ENCODE measurements at regions not wholly inside any gene's neighbourhood (a gene's known extent, or its start where the extent isn't known, plus 50 kb on each side); places are given as distances from the start of the nearest gene placed in this dataset.
A peak's percentile ranks its signal among the peaks of the same experiment; 100 is the strongest.

- intact Hi-C loops (cut with DNase I; ENCODE audit: low total_unique reads) = no loop called here
- H3K36me3 ChIP-seq = no peaks in the 10 kb centered on the region
- H3K27me3 ChIP-seq = no peaks in the 10 kb centered on the region
- no peaks in the 10 kb centered on the region for H3K9me3 ChIP-seq
- H3K4me1 ChIP-seq = peaks cover 0 to 10% (median 1%) of the 10 kb centered on the region in 4 donors
- no peak for TF ChIP-seq CTCF (IDR thresholded peaks at IDR 0.05)
- H3K27ac ChIP-seq = no peak overlapping the region
- no peak for DNase-seq
- H3K4me3 ChIP-seq = no peak overlapping the region
Measured at GRCh38 chr10:113266147-113266546, 286.7 kb upstream of the HABP2 start.

GRCh38 chr10:113267619-113268562, 285.0 kb upstream of the HABP2 start:
- Histone ChIP-seq H3K36me3 (no peaks in the 10 kb centered on the region), H3K4me3 (no peak overlapping the region), H3K27ac (no peak overlapping the region), H3K4me1 (peaks cover 0 to 17% (median 6%) of the 10 kb centered on the region in 4 donors), H3K27me3 (no peaks in the 10 kb centered on the region), H3K9me3 (no peaks in the 10 kb centered on the region)
- no peak for DNase-seq
- TF ChIP-seq CTCF (IDR thresholded peaks at IDR 0.05) = no peak
- intact Hi-C loops (cut with DNase I; ENCODE audit: low total_unique reads) = no loop called here

- H3K36me3 ChIP-seq = no peaks in the 10 kb centered on the region
- intact Hi-C loops (cut with DNase I; ENCODE audit: low total_unique reads) = no loop called here
- no peaks in the 10 kb centered on the region for H3K9me3 ChIP-seq
- H3K4me1 ChIP-seq = peaks cover 0 to 31% (median 20%) of the 10 kb centered on the region in 4 donors
- TF ChIP-seq CTCF (IDR thresholded peaks at IDR 0.05) = no peak
- DNase-seq = no peak
- no peak overlapping the region for H3K4me3 ChIP-seq
- no peaks in the 10 kb centered on the region for H3K27me3 ChIP-seq
- no peak overlapping the region for H3K27ac ChIP-seq
Measured at GRCh38 chr10:113269333-113269732, 283.5 kb upstream of the HABP2 start.

GRCh38 chr10:113272511-113272910, 280.3 kb upstream of the HABP2 start:
- no peak for DNase-seq
- H3K36me3 ChIP-seq = no peaks in the 10 kb centered on the region
- peaks cover 0 to 13% (median 0%) of the 10 kb centered on the region in 3 donors for H3K9me3 ChIP-seq
- peak overlapping the region; percentile 69 to 82 for H3K27ac ChIP-seq
- H3K27me3 ChIP-seq = no peaks in the 10 kb centered on the region
- intact Hi-C loops (cut with DNase I; ENCODE audit: low total_unique reads) = no loop called here
- TF ChIP-seq CTCF (IDR thresholded peaks at IDR 0.05) = no peak
- peaks cover 0 to 28% (median 20%) of the 10 kb centered on the region in 4 donors for H3K4me1 ChIP-seq
- no peak overlapping the region for H3K4me3 ChIP-seq

- Histone ChIP-seq H3K27ac (peak overlapping the region; percentile 69 to 82), H3K9me3 (peaks cover 0 to 13% (median 0%) of the 10 kb centered on the region in 3 donors), H3K36me3 (no peaks in the 10 kb centered on the region), H3K4me3 (peak overlapping the region in 1 of 2 donors; percentile 27), H3K27me3 (no peaks in the 10 kb centered on the region), H3K4me1 (peaks cover 0 to 25% (median 18%) of the 10 kb centered on the region in 4 donors)
- peak; percentile 42 to 74 for DNase-seq
- TF ChIP-seq CTCF (IDR thresholded peaks at IDR 0.05) = no peak
- intact Hi-C loops (cut with DNase I; ENCODE audit: low total_unique reads) = no loop called here
Measured at GRCh38 chr10:113273181-113274163, 279.4 kb upstream of the HABP2 start.

Measured in tibial artery (tissue), 4 donors.